A549 (cell line): ENCODE measurements at regions not wholly inside any gene's neighbourhood (a gene's known extent, or its start where the extent isn't known, plus 50 kb on each side); places are given as distances from the start of the nearest gene placed in this dataset.

Experiments used
- ATAC-seq, 2 experiments: fragments of 200-7000 bp in 1 of 2; fragments of >200 bp in 1 of 2; cut with Nextera tagmentation in 1 of 2; cut with Tn5 transposase in 1 of 2; 3 replicates each; pipeline versions ENCODE4 v1.8.0 to v1.9.1; 2018 to 2020; ENCODE audit warnings: mild to moderate bottlenecking in 1 of 2, moderate library complexity in 1 of 2
- CTCF ChIA-PET: fragments of 300-600 bp; sonication (Branson Sonifier 250); formaldehyde crosslinking; extraction: SDS; loops from one replicate; lab custom pipeline; 2021; ENCODE audit warnings: antibody characterized with exemption, inconsistent platforms; lab: Yijun Ruan, JAX
- POLR2A ChIA-PET: fragments of 350-600 bp; formaldehyde crosslinking; extraction: SDS; loops from one replicate; lab custom pipeline; 2021; ENCODE audit warnings: antibody characterized with exemption, inconsistent platforms; lab: Yijun Ruan, JAX
- DNase-seq, 2 experiments: peaks; one replicate each; pipeline versions ENCODE4 v3.0.0 to v3.0.0-alpha.2; 2011 to 2016; ENCODE audit warnings: low read depth in 1 of 2, low spot score in 1 of 2
- FAIRE-seq: peaks from 2 replicates; lab custom pipeline; 2011; peaks lifted over from hg19 to GRCh38; lab: Jason Lieb, UNC
- H3K27ac ChIP-seq, 2 experiments: fragments of >200 bp; sonication (Bioruptor Twin); formaldehyde crosslinking; 3 replicates each; pipeline ENCODE4 v1.5.1; 2016 to 2017
- H3K4me1 ChIP-seq: fragments of >200 bp; sonication (Bioruptor Twin); formaldehyde crosslinking; 3 replicates; pipeline ENCODE4 v1.6.1; 2016
- H3K4me2 ChIP-seq: fragments of >200 bp; sonication (Bioruptor Twin); formaldehyde crosslinking; 3 replicates; pipeline ENCODE4 v1.6.1; 2016
- H3K4me3 ChIP-seq: fragments of >200 bp; sonication (Bioruptor Twin); formaldehyde crosslinking; 3 replicates; pipeline ENCODE4 v1.5.1; 2016
- H3K9me3 ChIP-seq: fragments of >200 bp; sonication (Bioruptor Twin); formaldehyde crosslinking; 3 replicates; pipeline ENCODE4 v1.6.1; 2016
- ATOH8 ChIP-seq: fragments of 250-450 bp; sonication (Bioruptor Pico); IDR thresholded peaks from 2 replicates; pipeline ENCODE4 v1.5.0; 2020; ENCODE audit warnings: low read depth, mild to moderate bottlenecking, moderate library complexity
- BCL3 ChIP-seq: fragments of >200 bp; sonication (Bioruptor Twin); formaldehyde crosslinking; IDR thresholded peaks from 3 replicates; pipeline ENCODE4 v1.6.1; 2016
- BHLHE40 ChIP-seq: IDR thresholded peaks from 2 replicates; pipeline ENCODE4 v1.6.1; 2012; ENCODE audit warnings: low read depth, low read length, inconsistent platforms
- CBX2 ChIP-seq: fragments of 200-600 bp; sonication (generic); IDR thresholded peaks from 2 replicates; pipeline ENCODE4 v1.6.1; 2016; ENCODE audit warnings: low read depth, mild to moderate bottlenecking, borderline replicate concordance
- CEBPB ChIP-seq, 2 experiments: fragments of >200 bp in 1 of 2; sonication (Bioruptor Twin) in 1 of 2; formaldehyde crosslinking in 1 of 2; IDR thresholded peaks; 2 replicates each; pipeline ENCODE4 v1.6.1; 2012 to 2016
- CHD4 ChIP-seq: fragments of 200-600 bp; sonication (generic); IDR thresholded peaks from 2 replicates; pipeline ENCODE4 v1.6.1; 2016; ENCODE audit warnings: antibody characterized with exemption, mild to moderate bottlenecking, borderline replicate concordance
- E2F6 ChIP-seq: IDR thresholded peaks from 2 replicates; pipeline ENCODE4 v1.6.1; 2012; ENCODE audit warnings: low read depth, borderline replicate concordance
- EHMT2 ChIP-seq: fragments of 200-600 bp; sonication (generic); IDR thresholded peaks from 2 replicates; pipeline ENCODE4 v1.6.1; 2016; ENCODE audit warnings: antibody characterized with exemption, low read depth, mild to moderate bottlenecking, moderate library complexity
- EP300 ChIP-seq, 2 experiments: fragments of >200 bp; sonication (Bioruptor Twin); formaldehyde crosslinking; IDR thresholded peaks; 2 replicates in 1 of 2; 3 replicates in 1 of 2; pipeline ENCODE4 v1.6.1; 2016 to 2017
- FOSB ChIP-seq: fragments of 250-450 bp; sonication (Bioruptor Pico); IDR thresholded peaks from 2 replicates; pipeline ENCODE4 v1.5.0; 2020; ENCODE audit warnings: mild to moderate bottlenecking, moderate library complexity
- FOSL2 ChIP-seq, 2 experiments: fragments of 450-650 bp in 1 of 2; fragments of >200 bp in 1 of 2; sonication (Bioruptor Twin) in 1 of 2; formaldehyde crosslinking; IDR thresholded peaks; 2 replicates each; pipeline versions ENCODE4 v1.5.0 to v1.6.1; 2016 to 2020; ENCODE audit warnings: mild to moderate bottlenecking in 1 of 2, moderate library complexity in 1 of 2
- FOXS1 ChIP-seq: fragments of 250-450 bp; sonication (Bioruptor Pico); IDR thresholded peaks from 2 replicates; pipeline ENCODE4 v1.5.0; 2020; ENCODE audit warnings: mild to moderate bottlenecking, moderate library complexity
- GATA3 ChIP-seq: IDR thresholded peaks from 2 replicates; pipeline ENCODE4 v1.6.1; 2012; ENCODE audit warnings: borderline replicate concordance
- HES2 ChIP-seq: fragments of >200 bp; sonication (Bioruptor Twin); formaldehyde crosslinking; IDR thresholded peaks from 2 replicates; pipeline ENCODE4 v1.6.1; 2016
- HEYL ChIP-seq: fragments of 250-450 bp; sonication (Bioruptor Pico); IDR thresholded peaks from 2 replicates; pipeline ENCODE4 v1.8.0; 2021; ENCODE audit warnings: mild to moderate bottlenecking, moderate library complexity
- HOXA7 ChIP-seq: fragments of 250-450 bp; sonication (Bioruptor Pico); IDR thresholded peaks from 2 replicates; pipeline ENCODE4 v1.5.0; 2020; ENCODE audit warnings: mild to moderate bottlenecking, moderate library complexity
- HOXB13 ChIP-seq: fragments of 250-450 bp; sonication (Bioruptor Pico); IDR thresholded peaks from 2 replicates; pipeline ENCODE4 v1.5.0; 2020; ENCODE audit warnings: low read depth, mild to moderate bottlenecking, moderate library complexity
- HOXB5 ChIP-seq: fragments of 250-450 bp; sonication (Bioruptor Pico); IDR thresholded peaks from 2 replicates; pipeline ENCODE4 v1.5.0; 2020; ENCODE audit warnings: mild to moderate bottlenecking, moderate library complexity
- JUNB ChIP-seq: fragments of >200 bp; sonication (Bioruptor Twin); formaldehyde crosslinking; IDR thresholded peaks from 2 replicates; pipeline ENCODE4 v1.6.1; 2016
- KDM1A ChIP-seq: fragments of 200-600 bp; sonication (generic); IDR thresholded peaks from 2 replicates; pipeline ENCODE4 v1.6.1; 2016; ENCODE audit warnings: low read depth, mild to moderate bottlenecking
- MAFK ChIP-seq: fragments of 450-650 bp; IDR thresholded peaks from 2 replicates; pipeline ENCODE4 v1.6.1; 2014; ENCODE audit not compliant: partially characterized antibody
- MAX ChIP-seq: IDR thresholded peaks from 2 replicates; pipeline ENCODE4 v1.6.1; 2012
- NPAS2 ChIP-seq: fragments of 250-450 bp; sonication (Bioruptor Pico); IDR thresholded peaks from 2 replicates; pipeline ENCODE4 v1.8.0; 2022; ENCODE audit warnings: mild to moderate bottlenecking, moderate library complexity, borderline replicate concordance
- PBX3 ChIP-seq: IDR thresholded peaks from 2 replicates; pipeline ENCODE4 v1.6.1; 2012
- PHF8 ChIP-seq: fragments of 200-600 bp; sonication (generic); IDR thresholded peaks from 2 replicates; pipeline ENCODE4 v1.6.1; 2016; ENCODE audit warnings: low read depth, mild to moderate bottlenecking, antibody characterized with exemption, moderate library complexity, borderline replicate concordance
- POLR2AphosphoS2 ChIP-seq: conservative IDR thresholded peaks from 2 replicates; pipeline ENCODE4 v1.6.1; 2012; ENCODE audit warnings: low read length, improper control_type of control experiment, inconsistent platforms
- RARB ChIP-seq: fragments of 250-450 bp; sonication (Bioruptor Pico); IDR thresholded peaks from 2 replicates; pipeline ENCODE4 v1.8.0; 2021; ENCODE audit warnings: mild to moderate bottlenecking, moderate library complexity
- RNF2 ChIP-seq: fragments of 200-600 bp; sonication (generic); IDR thresholded peaks from 2 replicates; pipeline ENCODE4 v1.6.1; 2016; ENCODE audit warnings: low read depth, mild to moderate bottlenecking, antibody characterized with exemption, moderate library complexity, borderline replicate concordance
- SREBF2 ChIP-seq: fragments of 450-650 bp; IDR thresholded peaks from 2 replicates; pipeline ENCODE4 v1.6.1; 2014; ENCODE audit warnings: mild to moderate bottlenecking, moderate library complexity
- TP53 ChIP-seq: fragments of 250-450 bp; sonication (Bioruptor Pico); IDR thresholded peaks from 2 replicates; pipeline ENCODE4 v1.5.0; 2021; ENCODE audit warnings: mild to moderate bottlenecking, moderate library complexity
- ZFP36 ChIP-seq: fragments of 450-650 bp; IDR thresholded peaks from 2 replicates; pipeline ENCODE4 v1.6.1; 2014; ENCODE audit warnings: borderline replicate concordance; ENCODE audit not compliant: partially characterized antibody
- ZSCAN20 ChIP-seq: fragments of 250-450 bp; sonication (Bioruptor Pico); IDR thresholded peaks from 2 replicates; pipeline ENCODE4 v1.8.0; 2022; ENCODE audit warnings: mild to moderate bottlenecking, moderate library complexity
- WGBS: methylation state at CpG from one replicate; pipeline ENCODE4 v1.1.6; 2017; ENCODE audit errors: missing lambda C conversion rate; 5-methylcytosine and 5-hydroxymethylcytosine counted together

GRCh38 chr10:110399106-110399964 lies 94.6 kb upstream of the SMNDC1 start (continued):
- TF ChIP-seq BCL3 = peak; percentile 58; the same call in 1 of the 3 replicates
- no peak for TF ChIP-seq E2F6
- TF ChIP-seq ZSCAN20 = peak; percentile 18; the same call in 1 of the 2 replicates
- 0 out of 2 replicates have a peak, but pooled peaks have one; percentile 50 for TF ChIP-seq KDM1A
- peak; percentile 66 for TF ChIP-seq HOXB5 (CRISPR knock-in tag)
- no peak for TF ChIP-seq CHD4
- TF ChIP-seq GATA3 = peak; percentile 96
- peak; percentile 84; the same call in 1 of the 2 replicates for TF ChIP-seq FOSB
- TF ChIP-seq JUNB = peak; percentile 95
- no peak for TF ChIP-seq EHMT2
- peak; percentile 68 for TF ChIP-seq RARB (CRISPR knock-in tag)
- TF ChIP-seq BHLHE40 = peak; percentile 78
- peak; percentile 79 for TF ChIP-seq HEYL (CRISPR knock-in tag)
- peak; percentile 58 for TF ChIP-seq ZFP36
- peak; percentile 96 for TF ChIP-seq FOSL2 (IDR thresholded peaks at IDR 0.05)
- peak; percentile 98 for TF ChIP-seq FOSL2 (CRISPR knock-in tag; IDR thresholded peaks at IDR 0.05)
- TF ChIP-seq CEBPB (IDR thresholded peaks at IDR 0.05) = peak; percentile 83 to 84

GRCh38 chr10:110399965-110400933 lies 95.5 kb upstream of the SMNDC1 start:
- no peak for ATAC-seq
- no peak for FAIRE-seq
- peak in 1 of 2 experiments; percentile 55 for DNase-seq
- 63% methylated on average over 7 of the region's 7 CpGs for WGBS
- Histone ChIP-seq H3K9me3 (no peaks in the 10 kb centered on the region), H3K4me1 (peaks cover 69% of the 10 kb centered on the region), H3K4me3 (no peak overlapping the region), H3K4me2 (peak overlapping the region; percentile 92), H3K27ac (peak overlapping the region; percentile 99)
- ChIA-PET POLR2A (interaction anchor here (1.0 to 2.6 kb wide), 6 partner anchors 9 to 112 kb away, joined by 3 to 13 read pairs (median 6); no protein-coding TSS in a partner anchor), CTCF (interaction anchor here (1.0 to 11.0 kb wide), 12 partner anchors 8 to 146 kb away, joined by 3 to 70 read pairs (median 4); no protein-coding TSS in a partner anchor)
- TF ChIP-seq JUNB = no peak
- 0 out of 2 replicates have a peak, but pooled peaks have one; percentile 17 for TF ChIP-seq FOXS1 (CRISPR knock-in tag)
- TF ChIP-seq MAX = peak; percentile 19; the same call in 1 of the 2 replicates
- TF ChIP-seq POLR2AphosphoS2 = no peak
- TF ChIP-seq BHLHE40 = no peak
- 0 out of 2 replicates have a peak, but pooled peaks have one; percentile 30 for TF ChIP-seq TP53
- no peak for TF ChIP-seq SREBF2
- TF ChIP-seq RNF2 = no peak
- TF ChIP-seq HOXA7 (CRISPR knock-in tag) = peak; percentile 87
- no peak for TF ChIP-seq MAFK
- no peak for TF ChIP-seq EP300 (IDR thresholded peaks at IDR 0.05)
- no peak for TF ChIP-seq NPAS2 (CRISPR knock-in tag)
- peak; percentile 58 for TF ChIP-seq ATOH8 (CRISPR knock-in tag)
- no peak for TF ChIP-seq CBX2
- peak; percentile 74 for TF ChIP-seq RARB (CRISPR knock-in tag)
- no peak for TF ChIP-seq PHF8
- TF ChIP-seq PBX3 = no peak
- peak; percentile 39 for TF ChIP-seq HOXB13 (CRISPR knock-in tag)
- TF ChIP-seq CHD4 = no peak
- peak; percentile 36 for TF ChIP-seq HOXB5 (CRISPR knock-in tag)
- TF ChIP-seq HES2 = no peak
- no peak for TF ChIP-seq FOSB
- TF ChIP-seq CEBPB (IDR thresholded peaks at IDR 0.05) = no peak
